Posterior vena cava (tissue), 2 donors: ENCODE measurements at regions not wholly inside any gene's neighbourhood (a gene's known extent, or its start where the extent isn't known, plus 50 kb on each side); places are given as distances from the start of the nearest gene placed in this dataset.

Experiments
- DNase-seq: peaks from one replicate; pipeline ENCODE4 v3.0.0-alpha.2; 2020; ENCODE audit warnings: low spot score
- intact Hi-C, 2 donors: fragments of 100-400 bp; cut with DNase I; formaldehyde crosslinking; loops; one replicate each; pipeline versions ENCODE4 v1.14.1 to v1.14.2; 2022 to 2023
- donor health status: DM: yes; HTN: yes; CAD: no.
- donor health status: DM: yes; HTN: yes; CAD: no.

DNA sequence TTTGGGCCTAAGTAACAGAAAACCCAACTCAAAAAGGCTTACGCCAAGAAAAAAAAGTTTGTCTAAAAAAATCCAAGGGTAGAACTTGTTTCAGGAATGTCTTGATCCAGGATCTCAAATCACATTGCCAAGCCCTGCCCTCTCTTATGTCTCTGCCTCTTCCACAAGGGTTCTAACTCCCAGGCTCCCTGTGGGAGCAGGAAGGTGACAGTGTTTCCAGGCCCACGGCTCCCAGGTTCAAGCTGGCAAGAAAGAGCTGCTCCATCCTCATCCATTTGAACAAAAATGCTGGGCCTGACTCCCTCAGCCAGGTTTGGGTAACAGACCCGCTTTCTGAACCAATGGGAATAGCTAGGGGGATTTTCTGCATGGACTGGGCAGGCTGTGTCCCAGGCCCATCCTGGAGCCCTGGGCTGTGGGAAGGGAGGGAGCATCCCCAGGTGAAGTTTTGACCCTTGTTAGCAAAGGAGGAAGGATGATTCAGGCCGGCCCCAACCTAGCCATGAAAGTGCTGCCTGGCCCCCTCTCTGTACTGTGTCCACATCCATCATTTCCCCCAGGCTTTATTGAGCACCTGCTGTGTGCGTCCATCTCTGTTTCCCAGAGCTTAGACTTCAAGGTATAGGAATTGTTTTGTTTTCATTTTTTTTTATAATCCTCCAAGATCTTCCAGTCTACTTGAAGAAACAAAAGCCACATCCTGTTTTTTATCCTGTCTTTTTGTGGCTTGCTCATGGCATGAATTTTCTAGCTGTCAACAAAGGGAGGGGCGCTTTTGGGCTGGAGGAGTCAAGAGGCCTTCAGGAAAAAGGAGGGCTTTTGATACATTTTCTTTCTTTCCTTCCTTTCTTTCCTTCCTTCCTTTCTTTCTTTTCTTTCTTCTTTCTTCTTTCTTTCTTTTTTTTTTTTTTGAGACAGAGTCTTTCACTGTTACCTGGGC, 159.8 kb downstream of the TFAP2C start:
- DNase-seq: peak; percentile 20
- intact Hi-C loops: no loop called here

DNA sequence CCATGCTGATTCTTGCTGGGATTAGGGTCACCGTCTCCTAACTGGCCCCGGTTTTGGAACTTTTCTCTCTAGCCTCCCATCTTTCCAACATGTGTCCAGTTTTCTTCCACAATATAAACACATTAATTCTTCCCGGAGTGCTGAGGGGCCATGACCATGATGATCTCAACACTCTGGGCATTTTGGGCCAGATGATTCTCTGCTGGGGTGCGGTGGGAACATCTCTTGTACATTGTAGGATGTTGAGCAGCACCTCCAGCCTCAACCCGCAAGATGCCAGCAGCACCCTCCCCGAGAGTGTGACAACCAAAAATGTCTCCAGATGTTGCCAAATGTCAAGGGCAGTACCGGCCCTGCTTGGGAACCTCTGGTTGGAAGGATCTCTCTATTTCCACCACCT, 164.8 kb downstream of the TFAP2C start:
- intact Hi-C loops: no loop called here
- DNase-seq: peak; percentile 3

DNA sequence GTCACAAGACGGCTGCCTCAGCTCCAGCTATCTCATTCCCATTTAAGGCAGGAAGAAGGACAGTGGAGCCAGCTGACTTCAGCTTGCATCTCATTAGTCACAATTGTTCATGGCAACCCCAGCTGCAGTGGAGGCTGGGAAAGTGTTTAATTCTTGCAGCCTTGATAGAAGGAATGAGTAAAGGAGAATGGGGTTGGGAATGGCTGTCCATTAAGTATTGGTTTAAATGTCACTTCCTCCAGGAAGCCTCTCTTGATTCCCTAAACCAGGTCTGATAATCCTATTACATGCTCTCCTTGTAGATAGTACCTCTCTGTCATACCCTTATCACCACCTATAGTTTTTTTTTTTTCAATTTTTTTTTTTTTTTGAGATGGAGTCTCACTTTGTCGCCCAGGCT, 166.4 kb downstream of the TFAP2C start:
- DNase-seq: peak; percentile 30
- intact Hi-C loops: no loop called here

DNA sequence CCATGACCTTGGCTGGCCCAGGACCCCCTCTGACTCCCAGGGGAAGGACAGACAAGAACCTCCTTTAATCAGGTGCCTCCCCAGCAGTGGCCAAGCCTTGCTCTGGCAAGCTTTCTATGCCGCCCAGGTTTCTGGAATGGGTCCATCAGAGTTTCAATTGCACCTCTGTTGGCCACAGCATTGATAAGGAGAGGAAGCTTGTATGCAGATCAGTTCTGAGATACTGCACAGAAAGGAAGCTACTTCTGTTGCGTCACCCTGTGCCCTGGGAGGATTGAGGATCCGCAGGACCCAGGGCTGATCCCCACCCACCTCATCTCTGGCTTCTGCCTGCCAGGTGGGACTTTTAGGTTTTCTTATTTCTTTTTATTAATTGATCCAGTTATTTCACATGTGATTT, 167.2 kb downstream of the TFAP2C start:
- DNase-seq: no peak
- intact Hi-C loops: no loop called here

DNA sequence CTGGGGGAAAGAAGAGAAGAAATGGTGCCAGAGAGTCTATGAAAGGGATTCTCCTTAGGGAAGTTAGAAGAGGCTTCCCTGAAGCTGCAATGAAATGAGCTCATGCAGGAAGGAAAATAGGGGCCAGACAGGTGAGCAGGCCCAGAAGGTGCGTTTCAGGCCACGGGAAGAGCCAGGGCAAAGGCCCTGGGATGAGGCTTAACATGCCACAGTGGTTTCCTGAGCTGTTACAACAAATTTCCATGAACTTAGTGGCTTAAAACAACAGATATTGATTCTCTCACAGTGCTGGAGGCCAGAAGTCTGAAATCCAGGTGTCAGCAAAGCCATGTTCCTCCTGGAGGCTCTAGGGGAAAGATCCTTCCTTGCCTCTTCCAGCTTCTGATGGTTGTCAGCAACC, 167.9 kb downstream of the TFAP2C start:
- intact Hi-C loops: no loop called here
- DNase-seq: peak; percentile 16

DNA sequence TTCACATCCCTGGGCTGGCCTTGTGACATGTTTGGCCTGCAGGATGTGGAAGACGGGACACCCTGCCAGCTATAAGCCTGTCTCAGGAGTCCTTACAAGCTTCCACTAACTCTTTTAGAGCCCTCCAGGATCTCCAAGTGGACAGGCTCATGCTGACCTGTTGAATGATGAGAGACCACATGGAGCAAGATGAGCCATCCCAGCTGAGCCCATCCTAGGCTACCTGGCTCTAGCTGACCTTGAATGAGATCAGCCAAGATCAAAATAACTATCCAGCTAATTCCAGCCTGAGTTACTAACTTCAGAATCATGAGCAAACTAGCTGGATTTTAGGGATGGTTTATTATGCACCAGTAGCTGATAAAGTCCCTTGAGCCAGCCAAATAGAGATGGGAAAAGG, 169.5 kb downstream of the TFAP2C start:
- intact Hi-C loops: no loop called here
- no peak for DNase-seq

DNA sequence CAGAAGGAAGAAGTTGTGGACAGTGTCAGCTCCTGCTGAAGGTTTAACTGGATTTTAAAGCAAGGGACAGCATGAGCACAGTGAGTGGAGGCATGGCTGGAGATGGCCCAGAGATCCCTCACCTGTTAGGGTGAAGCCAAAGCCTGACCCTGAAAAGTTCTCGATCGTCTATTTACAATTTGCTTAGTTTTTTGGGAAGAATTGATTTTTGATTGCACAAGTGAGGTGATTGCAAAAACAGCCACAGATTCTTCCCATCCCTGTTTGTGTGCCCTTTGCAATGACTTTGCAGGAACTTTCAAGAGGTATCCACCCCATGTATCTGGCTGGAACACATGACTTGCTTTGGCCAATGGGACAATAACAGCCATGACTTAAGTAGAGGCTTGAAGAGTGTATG, 170.1 kb downstream of the TFAP2C start:
- intact Hi-C loops: no loop called here
- no peak for DNase-seq

DNA sequence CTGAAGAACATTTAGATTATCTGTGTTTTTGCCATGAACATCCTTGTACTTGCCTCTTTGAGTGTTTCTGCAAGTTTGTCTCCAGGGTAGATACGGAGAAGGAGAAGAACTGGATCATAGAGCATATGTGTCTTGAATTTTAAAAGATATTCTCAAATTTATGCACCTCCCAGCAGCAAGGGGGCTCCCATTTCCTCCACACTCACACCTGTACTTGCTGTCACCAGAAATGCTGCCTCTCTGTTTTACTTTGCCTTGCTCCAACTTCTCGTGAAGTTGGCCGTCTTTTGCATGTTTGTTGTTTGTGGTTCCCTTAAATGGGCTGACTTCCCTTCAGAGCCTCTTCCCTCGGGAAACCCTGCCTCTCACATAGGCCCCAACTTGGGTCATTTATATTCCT, 171.0 kb downstream of the TFAP2C start:
- intact Hi-C loops: no loop called here

DNA sequence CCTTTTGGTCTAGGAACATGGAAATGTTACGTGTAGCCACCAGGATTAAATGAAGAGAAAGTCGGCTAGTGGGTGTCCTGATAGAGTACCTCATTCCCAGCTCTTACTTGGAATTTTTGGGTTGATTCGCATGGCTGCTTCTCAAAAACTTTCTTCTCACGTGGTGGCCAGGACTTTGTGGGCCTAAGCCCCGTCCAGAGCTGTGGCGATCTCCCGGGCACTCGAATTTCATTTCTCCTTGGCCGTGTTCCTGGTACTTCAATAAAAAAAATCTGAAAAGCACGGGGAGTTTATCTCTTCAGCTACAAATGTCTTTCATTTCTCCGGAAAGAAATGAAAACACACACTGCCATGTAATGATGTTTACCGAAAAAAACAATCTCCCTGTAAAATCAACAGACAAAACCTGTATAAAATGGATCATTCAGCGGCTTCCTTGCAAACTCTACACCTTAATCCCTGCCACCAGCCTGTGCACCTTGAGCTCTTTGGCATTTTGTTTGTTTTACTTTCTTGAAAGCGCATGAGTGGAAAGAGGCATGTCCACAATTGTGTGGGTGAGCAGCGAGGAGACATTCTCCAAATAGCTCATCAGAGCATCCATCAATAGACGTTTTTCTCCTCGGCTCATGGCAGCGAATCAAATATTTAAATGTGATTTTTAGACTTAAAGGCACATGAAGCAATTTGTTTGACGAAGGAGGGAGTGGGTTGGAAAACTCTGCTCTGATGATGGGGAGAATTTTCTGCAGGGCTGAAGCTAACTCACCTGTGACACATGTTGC, 173.1 kb downstream of the TFAP2C start:
- DNase-seq: peak; percentile 18
- intact Hi-C loops: no loop called here

More for the DNA sequence above, 171.0 kb downstream of the TFAP2C start:
- no peak for DNase-seq

DNA sequence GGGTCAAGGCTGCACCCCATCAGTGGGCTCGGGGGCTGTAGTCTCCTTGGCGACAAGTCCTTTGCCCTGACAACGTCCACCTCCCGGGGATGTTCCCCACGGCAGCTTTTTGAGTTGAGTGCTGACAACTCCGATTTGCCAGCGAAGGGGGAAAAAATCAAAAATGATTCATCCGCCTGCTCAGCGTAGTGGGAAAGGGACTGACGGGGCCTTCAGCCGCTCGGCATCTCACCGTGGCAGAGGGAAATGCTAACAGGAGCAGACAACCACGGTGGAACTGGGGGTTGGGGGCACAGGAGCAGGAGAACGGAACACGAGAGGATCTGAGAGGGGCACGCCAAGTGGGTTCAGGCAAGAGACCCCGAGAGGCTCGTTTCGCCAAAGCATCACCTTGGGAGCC, 173.7 kb downstream of the TFAP2C start:
- peak; percentile 67 for DNase-seq
- intact Hi-C loops: no loop called here

DNA sequence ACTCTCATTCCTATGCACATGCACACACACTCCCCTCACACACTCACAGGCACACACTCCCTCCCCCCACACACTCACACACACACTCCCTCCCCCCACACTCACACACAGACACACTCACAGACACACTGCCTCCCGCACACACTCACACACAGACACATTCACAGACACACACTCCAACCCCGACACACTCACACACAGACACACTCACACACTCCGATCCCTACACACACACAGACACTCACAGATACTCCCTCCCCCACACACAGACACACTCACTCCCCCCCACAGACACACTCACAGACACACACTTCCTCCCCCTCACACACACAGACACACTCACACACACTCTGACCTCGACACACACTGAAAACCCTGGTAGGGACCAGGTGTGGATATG, 176.2 kb downstream of the TFAP2C start:
- intact Hi-C loops: no loop called here

DNA sequence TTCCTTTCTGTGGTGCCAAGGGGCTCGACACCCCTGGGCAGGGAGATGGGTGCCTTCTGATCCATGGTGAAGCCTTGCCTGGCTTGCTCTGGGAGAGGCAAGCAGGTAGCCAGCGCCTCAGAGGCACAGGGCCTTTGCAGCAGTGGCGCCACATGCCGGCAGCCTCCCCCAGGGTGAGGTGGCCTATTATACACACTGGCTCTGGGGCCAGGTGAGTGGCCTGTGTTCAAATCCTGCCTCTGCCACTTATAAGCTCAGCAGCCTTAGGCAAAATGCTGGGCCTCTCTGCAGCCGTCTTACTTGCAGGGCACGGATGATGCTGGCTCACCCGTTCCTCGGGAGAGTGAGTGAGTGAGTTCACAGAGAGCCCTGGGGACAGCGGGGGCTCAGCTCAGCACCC, 176.9 kb downstream of the TFAP2C start:
- DNase-seq: peak; percentile 73
- intact Hi-C loops: no loop called here

More for the DNA sequence above, 176.2 kb downstream of the TFAP2C start:
- DNase-seq: peak; percentile 55

DNA sequence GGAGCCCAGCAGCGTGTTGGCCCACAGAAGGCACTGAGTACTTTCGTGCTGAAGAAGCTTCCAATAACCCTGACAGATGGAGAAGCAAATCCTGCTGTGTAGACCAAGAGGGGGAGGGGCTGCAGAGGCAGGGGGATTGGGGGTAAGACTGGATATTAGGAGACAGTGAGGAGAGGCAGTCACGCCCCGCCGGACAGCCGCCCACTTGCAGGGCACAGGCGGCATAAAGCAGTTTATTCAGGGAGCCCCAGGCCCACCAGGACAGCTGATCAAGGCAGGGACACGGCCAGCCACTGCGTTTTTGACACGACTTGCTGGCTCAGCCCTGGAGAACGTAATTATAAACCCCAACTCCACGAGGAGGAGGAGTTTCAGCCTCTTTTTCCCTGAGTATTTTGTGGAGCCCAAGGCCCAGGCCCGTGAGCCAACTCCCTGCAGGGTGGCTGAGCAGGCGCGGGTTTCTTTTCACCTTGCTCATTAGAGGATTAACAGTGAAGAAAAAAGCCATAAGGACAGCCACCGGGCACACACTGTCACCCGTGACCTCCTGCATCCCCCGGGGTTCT, 177.9 kb downstream of the TFAP2C start:
- peak; percentile 64 for DNase-seq
- intact Hi-C loops: no loop called here

DNA sequence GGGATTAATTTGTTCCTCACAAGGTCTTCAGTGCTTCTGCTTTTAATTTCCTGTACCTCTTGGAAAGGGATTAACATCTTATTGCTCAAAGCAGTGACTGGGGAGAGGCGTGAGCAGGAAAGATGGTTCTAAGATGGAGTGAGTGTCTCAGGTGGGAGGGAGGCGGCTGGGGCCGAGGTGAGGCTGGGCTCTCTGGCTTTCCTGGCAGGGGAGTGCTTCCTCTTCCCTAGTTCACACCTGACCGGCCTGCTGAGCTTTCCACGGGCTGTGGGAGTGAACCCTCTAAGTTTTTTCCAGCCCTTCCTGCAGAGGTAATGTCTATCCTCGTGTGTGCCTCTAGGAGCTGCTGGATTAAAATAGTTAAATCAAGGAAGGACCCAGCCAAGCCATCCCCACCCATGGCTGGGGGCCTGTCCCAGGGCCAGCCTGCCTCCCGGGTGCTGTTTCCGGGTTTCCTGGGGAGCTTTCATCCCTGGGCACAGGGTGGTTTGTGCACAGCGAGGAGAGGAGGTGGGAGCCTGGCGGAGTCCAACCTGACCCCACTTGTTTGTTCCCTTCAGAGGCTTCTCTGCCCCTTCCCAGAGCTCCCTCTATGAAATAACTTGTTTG, 179.1 kb downstream of the TFAP2C start:
- intact Hi-C loops: no loop called here

DNA sequence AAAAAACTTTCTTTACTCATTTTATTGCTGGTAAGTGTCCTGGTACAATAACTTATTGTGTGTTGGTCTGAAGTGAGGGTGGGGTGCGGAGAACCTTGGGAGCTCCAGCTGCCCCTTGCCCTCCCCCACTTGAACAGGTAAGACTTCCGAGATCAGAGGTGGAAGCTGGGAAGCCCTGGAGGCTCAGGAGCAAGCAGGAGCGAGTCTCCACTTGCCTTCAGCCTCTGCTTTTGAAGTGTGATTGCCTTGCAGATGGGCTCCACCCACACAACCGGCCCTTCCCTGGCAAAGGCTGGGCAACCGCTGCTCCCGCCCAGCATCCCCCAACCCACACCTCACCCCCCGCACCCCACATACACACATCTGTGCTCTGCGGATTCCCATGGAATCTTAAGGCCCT, 179.6 kb downstream of the TFAP2C start:
- no peak for DNase-seq
- intact Hi-C loops: no loop called here

More for the DNA sequence above, 179.1 kb downstream of the TFAP2C start:
- DNase-seq: no peak

DNA sequence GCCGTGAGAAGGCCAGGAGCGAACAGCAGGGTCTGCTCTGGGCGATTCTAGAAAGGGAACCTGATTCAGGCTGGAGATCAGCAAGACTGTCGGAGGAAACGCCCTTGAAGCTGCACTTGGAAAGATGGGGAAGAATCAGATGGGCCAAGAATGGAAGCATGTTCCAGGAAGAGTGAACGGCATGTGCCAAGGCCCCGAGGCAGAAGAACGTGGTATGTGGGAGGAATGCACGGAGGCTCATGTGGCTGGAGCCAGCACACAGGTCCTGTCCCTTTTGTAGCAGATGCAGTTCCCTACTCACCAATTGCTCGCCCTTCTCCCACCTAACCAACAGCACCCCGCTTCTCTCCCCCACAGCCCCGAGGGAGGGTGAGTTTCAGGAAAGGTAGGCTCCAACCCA, 180.6 kb downstream of the TFAP2C start:
- intact Hi-C loops: no loop called here
- DNase-seq: no peak

DNA sequence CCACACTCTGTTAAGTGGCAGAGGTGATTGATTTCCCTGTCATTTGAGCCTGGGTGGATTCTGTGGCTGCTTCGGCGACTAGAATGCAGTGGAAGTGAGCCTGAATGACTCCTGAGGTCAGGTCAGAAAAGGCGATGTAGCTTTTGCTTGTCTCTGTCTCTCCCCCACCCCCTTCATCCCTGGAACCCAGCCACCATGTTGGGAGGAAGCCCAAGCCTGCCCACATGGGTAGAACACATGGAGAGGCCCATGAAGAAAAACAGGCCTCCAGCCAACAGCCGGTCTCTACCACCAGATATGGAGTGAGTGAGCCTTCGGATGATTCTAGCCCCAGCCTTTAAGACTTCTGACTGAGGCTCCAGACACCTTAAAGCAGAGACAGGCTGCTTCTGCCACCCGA, 181.0 kb downstream of the TFAP2C start:
- no peak for DNase-seq
- intact Hi-C loops: no loop called here

DNA sequence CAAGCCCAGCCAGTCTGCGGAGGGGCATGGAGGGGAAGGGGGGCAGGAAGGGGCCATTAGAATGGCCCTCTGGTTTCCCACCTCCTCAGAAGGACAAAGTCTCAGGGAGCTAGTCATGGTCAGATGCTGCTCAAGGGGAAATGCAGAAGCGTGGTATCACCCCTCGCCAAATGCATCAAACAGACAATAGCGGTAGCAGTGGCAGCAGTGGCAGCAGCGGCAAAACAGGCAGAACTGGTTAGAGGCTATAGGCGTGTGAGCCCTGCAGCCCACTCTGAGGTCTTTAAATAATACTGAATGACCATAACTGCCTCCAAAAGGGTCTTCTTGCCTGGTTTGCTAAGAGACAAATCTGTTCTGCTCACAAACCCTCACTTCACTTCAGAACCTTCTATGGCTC, 186.7 kb downstream of the TFAP2C start:
- DNase-seq: peak; percentile 19
- intact Hi-C loops: no loop called here

DNA sequence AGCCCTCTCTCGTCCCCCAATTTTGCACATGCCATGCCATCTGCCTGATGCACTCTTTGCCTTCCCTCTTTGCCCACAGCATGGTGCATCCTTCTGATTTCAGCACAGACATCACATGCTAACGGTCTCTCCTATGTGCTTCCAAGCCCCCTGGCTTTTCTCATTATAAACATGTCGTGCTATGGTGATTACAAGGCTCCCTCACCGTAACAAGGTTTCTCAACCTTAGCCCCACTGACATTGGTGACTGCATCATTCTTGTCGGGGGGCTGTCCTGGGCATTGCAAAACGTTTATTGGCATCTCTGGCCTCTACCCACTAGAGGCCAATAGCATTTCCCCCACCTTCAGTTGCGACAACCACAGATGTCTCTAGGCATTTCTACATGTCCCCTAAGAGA, 187.2 kb downstream of the TFAP2C start:
- intact Hi-C loops: no loop called here
- DNase-seq: peak; percentile 11
